ENCODE measurements at regions not wholly inside any gene's neighbourhood (a gene's known extent, or its start where the extent isn't known, plus 50 kb on each side); places are given as distances from the start of the nearest gene placed in this dataset.

DNA sequence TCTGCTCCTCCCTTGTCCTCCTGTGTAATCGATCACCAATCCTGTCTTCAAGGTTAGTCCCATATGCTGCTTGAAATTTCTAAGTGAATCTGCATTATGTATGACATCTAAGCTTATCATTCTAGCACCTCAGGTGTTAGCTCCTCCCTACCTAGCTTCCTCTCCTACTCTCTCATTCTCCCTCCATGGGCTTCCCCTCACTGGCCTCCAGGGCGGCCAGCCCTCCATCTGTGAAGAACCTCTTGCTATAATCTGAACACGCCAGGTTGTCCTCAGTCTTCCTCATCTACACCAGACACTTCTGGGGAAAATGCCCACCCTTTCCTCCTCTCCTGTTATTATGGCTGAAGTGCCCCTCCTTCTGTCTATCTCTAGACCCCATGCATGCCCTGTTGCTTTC is 599.3 kb upstream of the KLF4 start (continued):
- TF ChIP-seq, protein P1, sequence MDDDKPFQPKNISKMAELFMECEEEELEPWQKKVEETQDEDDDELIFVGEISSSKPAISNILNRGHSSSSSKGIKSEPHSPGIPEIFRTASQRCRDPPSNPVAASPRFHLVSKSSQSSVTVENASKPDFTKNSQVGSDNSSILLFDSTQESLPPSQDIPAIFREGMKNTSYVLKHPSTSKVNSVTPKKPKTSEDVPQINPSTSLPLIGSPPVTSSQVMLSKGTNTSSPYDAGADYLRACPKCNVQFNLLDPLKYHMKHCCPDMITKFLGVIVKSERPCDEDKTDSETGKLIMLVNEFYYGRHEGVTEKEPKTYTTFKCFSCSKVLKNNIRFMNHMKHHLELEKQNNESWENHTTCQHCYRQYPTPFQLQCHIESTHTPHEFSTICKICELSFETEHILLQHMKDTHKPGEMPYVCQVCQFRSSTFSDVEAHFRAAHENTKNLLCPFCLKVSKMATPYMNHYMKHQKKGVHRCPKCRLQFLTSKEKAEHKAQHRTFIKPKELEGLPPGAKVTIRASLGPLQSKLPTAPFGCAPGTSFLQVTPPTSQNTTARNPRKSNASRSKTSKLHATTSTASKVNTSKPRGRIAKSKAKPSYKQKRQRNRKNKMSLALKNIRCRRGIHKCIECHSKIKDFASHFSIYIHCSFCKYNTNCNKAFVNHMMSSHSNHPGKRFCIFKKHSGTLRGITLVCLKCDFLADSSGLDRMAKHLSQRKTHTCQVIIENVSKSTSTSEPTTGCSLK (tag by site-specific recombination; IDR thresholded peaks at IDR 0.05), result no peak
- TF ChIP-seq, protein P2, sequence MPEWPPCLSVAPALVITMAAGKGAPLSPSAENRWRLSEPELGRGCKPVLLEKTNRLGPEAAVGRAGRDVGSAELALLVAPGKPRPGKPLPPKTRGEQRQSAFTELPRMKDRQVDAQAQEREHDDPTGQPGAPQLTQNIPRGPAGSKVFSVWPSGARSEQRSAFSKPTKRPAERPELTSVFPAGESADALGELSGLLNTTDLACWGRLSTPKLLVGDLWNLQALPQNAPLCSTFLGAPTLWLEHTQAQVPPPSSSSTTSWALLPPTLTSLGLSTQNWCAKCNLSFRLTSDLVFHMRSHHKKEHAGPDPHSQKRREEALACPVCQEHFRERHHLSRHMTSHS (tag by site-specific recombination; IDR thresholded peaks at IDR 0.05), result no peak
- TF ChIP-seq ZNF560 (tag by site-specific recombination; IDR thresholded peaks at IDR 0.05; ENCODE audit: borderline replicate concordance) (no peak), ZNF133 (tag by site-specific recombination; IDR thresholded peaks at IDR 0.05) (no peak), SCRT2 (tag by site-specific recombination; IDR thresholded peaks at IDR 0.05) (no peak), ZNF274 (IDR thresholded peaks at IDR 0.05; ENCODE audit: low read length) (no peak), ZNF274 (tag by site-specific recombination; IDR thresholded peaks at IDR 0.05; ENCODE audit: borderline replicate concordance) (no peak), ZNF600 (tag by site-specific recombination; IDR thresholded peaks at IDR 0.05) (no peak), ZEB2 (tag by site-specific recombination; IDR thresholded peaks at IDR 0.05) (no peak), ZNF785 (tag by site-specific recombination; IDR thresholded peaks at IDR 0.05) (no peak), ZBTB7A (tag by site-specific recombination; IDR thresholded peaks at IDR 0.05; ENCODE audit: low read depth) (no peak), ZBTB21 (tag by site-specific recombination; IDR thresholded peaks at IDR 0.05) (no peak), GLIS2 (tag by site-specific recombination; IDR thresholded peaks at IDR 0.05) (no peak)
- TF ChIP-seq, protein P3, sequence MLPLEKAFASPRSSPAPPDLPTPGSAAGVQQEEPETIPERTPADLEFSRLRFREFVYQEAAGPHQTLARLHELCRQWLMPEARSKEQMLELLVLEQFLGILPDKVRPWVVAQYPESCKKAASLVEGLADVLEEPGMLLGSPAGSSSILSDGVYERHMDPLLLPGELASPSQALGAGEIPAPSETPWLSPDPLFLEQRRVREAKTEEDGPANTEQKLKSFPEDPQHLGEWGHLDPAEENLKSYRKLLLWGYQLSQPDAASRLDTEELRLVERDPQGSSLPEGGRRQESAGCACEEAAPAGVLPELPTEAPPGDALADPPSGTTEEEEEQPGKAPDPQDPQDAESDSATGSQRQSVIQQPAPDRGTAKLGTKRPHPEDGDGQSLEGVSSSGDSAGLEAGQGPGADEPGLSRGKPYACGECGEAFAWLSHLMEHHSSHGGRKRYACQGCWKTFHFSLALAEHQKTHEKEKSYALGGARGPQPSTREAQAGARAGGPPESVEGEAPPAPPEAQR (tag by site-specific recombination; IDR thresholded peaks at IDR 0.05), result no peak
- TF ChIP-seq, protein P4, sequence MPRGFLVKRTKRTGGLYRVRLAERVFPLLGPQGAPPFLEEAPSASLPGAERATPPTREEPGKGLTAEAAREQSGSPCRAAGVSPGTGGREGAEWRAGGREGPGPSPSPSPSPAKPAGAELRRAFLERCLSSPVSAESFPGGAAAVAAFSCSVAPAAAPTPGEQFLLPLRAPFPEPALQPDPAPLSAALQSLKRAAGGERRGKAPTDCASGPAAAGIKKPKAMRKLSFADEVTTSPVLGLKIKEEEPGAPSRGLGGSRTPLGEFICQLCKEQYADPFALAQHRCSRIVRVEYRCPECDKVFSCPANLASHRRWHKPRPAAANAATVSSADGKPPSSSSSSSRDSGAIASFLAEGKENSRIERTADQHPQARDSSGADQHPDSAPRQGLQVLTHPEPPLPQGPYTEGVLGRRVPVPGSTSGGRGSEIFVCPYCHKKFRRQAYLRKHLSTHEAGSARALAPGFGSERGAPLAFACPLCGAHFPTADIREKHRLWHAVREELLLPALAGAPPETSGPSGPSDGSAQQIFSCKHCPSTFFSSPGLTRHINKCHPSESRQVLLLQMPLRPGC (tag by site-specific recombination; IDR thresholded peaks at IDR 0.05), result no peak
- TF ChIP-seq, protein P5, sequence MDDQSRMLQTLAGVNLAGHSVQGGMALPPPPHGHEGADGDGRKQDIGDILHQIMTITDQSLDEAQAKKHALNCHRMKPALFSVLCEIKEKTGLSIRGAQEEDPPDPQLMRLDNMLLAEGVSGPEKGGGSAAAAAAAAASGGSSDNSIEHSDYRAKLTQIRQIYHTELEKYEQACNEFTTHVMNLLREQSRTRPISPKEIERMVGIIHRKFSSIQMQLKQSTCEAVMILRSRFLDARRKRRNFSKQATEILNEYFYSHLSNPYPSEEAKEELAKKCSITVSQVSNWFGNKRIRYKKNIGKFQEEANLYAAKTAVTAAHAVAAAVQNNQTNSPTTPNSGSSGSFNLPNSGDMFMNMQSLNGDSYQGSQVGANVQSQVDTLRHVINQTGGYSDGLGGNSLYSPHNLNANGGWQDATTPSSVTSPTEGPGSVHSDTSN (CRISPR knock-in tag; IDR thresholded peaks at IDR 0.05), result no peak
- TF ChIP-seq, protein P6, sequence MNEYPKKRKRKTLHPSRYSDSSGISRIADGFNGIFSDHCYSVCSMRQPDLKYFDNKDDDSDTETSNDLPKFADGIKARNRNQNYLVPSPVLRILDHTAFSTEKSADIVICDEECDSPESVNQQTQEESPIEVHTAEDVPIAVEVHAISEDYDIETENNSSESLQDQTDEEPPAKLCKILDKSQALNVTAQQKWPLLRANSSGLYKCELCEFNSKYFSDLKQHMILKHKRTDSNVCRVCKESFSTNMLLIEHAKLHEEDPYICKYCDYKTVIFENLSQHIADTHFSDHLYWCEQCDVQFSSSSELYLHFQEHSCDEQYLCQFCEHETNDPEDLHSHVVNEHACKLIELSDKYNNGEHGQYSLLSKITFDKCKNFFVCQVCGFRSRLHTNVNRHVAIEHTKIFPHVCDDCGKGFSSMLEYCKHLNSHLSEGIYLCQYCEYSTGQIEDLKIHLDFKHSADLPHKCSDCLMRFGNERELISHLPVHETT (tag by site-specific recombination; IDR thresholded peaks at IDR 0.05), result no peak

DNA sequence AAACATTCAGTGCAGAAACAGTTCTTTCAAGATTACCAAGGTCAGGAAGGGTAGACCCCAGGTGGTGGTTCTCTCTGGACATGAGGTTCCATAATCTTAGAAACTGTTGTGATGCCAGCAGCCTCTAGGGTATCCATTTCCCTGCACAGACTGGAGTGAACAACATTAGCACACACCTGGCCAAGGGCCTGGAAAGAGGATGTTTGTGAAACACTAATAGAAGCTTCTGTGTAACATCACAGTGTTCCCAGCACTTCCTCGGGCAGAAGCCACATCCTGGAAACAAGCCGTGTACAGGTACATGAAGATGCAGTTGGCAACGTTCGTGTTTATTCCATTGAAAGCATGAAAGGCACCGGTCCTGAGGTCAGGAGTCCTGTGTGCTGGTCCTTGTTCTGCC is 598.2 kb upstream of the KLF4 start:
- H3K36me3 ChIP-seq (ENCODE audit: control insufficient read depth in 2 of 2, insufficient read depth in 1 of 2, low read length in 2 of 2), result no peaks in the 10 kb centered on the region
- H3K27ac ChIP-seq (ENCODE audit: extremely low read depth, low read depth, low read length), result no peak overlapping the region
- H3K4me3 ChIP-seq (ENCODE audit: low read depth, low read length), result no peak overlapping the region
- H3K9me3 ChIP-seq (ENCODE audit: control insufficient read depth, insufficient read depth, low read depth, low read length), result no peaks in the 10 kb centered on the region
- H3K4me1 ChIP-seq (ENCODE audit: control insufficient read depth, insufficient read depth, low read length), result no peaks in the 10 kb centered on the region
- ChIA-PET CTCF (no interaction called here), POLR2A (no interaction called here)
- TF ChIP-seq, protein P7, sequence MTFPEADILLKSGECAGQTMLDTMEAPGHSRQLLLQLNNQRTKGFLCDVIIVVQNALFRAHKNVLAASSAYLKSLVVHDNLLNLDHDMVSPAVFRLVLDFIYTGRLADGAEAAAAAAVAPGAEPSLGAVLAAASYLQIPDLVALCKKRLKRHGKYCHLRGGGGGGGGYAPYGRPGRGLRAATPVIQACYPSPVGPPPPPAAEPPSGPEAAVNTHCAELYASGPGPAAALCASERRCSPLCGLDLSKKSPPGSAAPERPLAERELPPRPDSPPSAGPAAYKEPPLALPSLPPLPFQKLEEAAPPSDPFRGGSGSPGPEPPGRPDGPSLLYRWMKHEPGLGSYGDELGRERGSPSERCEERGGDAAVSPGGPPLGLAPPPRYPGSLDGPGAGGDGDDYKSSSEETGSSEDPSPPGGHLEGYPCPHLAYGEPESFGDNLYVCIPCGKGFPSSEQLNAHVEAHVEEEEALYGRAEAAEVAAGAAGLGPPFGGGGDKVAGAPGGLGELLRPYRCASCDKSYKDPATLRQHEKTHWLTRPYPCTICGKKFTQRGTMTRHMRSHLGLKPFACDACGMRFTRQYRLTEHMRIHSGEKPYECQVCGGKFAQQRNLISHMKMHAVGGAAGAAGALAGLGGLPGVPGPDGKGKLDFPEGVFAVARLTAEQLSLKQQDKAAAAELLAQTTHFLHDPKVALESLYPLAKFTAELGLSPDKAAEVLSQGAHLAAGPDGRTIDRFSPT (tag by site-specific recombination; IDR thresholded peaks at IDR 0.05), result no peak
- TF ChIP-seq SETDB1 (IDR thresholded peaks at IDR 0.05; ENCODE audit: insufficient read length, low read length) (no peak), GLIS2 (tag by site-specific recombination; IDR thresholded peaks at IDR 0.05) (no peak), PRDM1 (tag by site-specific recombination; IDR thresholded peaks at IDR 0.05) (no peak), ZNF138 (tag by site-specific recombination; IDR thresholded peaks at IDR 0.05; ENCODE audit: borderline replicate concordance) (no peak), SP7 (tag by site-specific recombination; IDR thresholded peaks at IDR 0.05) (no peak), ZFP41 (tag by site-specific recombination; IDR thresholded peaks at IDR 0.05; ENCODE audit: borderline replicate concordance) (no peak), TCF7L2 (IDR thresholded peaks at IDR 0.05; ENCODE audit: borderline replicate concordance, low read depth, low read length) (no peak)
- TF ChIP-seq, protein P1 (tag by site-specific recombination; IDR thresholded peaks at IDR 0.05), result no peak
